DND-41 (cell line): ENCODE measurements at regions not wholly inside any gene's neighbourhood (a gene's known extent, or its start where the extent isn't known, plus 50 kb on each side); places are given as distances from the start of the nearest gene placed in this dataset.

Experiments
- CTCF ChIP-seq: IDR thresholded peaks from 2 replicates; pipeline ENCODE4 v1.5.1; 2012; ENCODE audit warnings: borderline replicate concordance, low read length, moderate library complexity, mild to moderate bottlenecking; ENCODE audit not compliant: poor library complexity, severe bottlenecking; ENCODE audit errors: extremely low read depth
- EZH2 ChIP-seq: IDR thresholded peaks from 3 replicates; pipeline ENCODE4 v1.6.1; 2012; ENCODE audit warnings: borderline replicate concordance, low read depth, mild to moderate bottlenecking, moderate library complexity, low read length, inconsistent platforms; ENCODE audit not compliant: severe bottlenecking

GRCh38 chr12:116343331-116343884, 65.9 kb upstream of the MED13L start:
- TF ChIP-seq CTCF: no peak
- no peak for TF ChIP-seq EZH2
